Left ventricle myocardium inferior (tissue), 1 donor: ENCODE measurements at regions not wholly inside any gene's neighbourhood (a gene's known extent, or its start where the extent isn't known, plus 50 kb on each side); places are given as distances from the start of the nearest gene placed in this dataset.
"Not testable (repeated sequence)": the region's sequence is repeated elsewhere in the genome, so short reads cannot be mapped to it uniquely, and the experiment has no call there.

Experiments
- DNase-seq: peaks from one replicate; pipeline ENCODE4 v3.0.0-alpha.2; 2020
- H3K27ac ChIP-seq: fragments of 200-600 bp; replicated peaks from 2 replicates; pipeline ENCODE4 v1.8.0; 2021
- H3K27me3 ChIP-seq: fragments of 200-600 bp; 2 replicates; pipeline ENCODE4 v1.8.0; 2021; ENCODE audit warnings: low read depth
- H3K36me3 ChIP-seq: fragments of 200-600 bp; 2 replicates; pipeline ENCODE4 v1.8.0; 2021
- H3K4me1 ChIP-seq: fragments of 200-600 bp; 2 replicates; pipeline ENCODE4 v1.8.0; 2021
- H3K4me3 ChIP-seq: fragments of 200-600 bp; 2 replicates; pipeline ENCODE4 v1.8.0; 2021; ENCODE audit warnings: mild to moderate bottlenecking, moderate library complexity
- H3K9me3 ChIP-seq: fragments of 200-600 bp; replicated peaks from 2 replicates; pipeline ENCODE4 v1.8.0; 2021
- intact Hi-C: fragments of 100-400 bp; cut with micrococcal nuclease; formaldehyde crosslinking; loops from one replicate; pipeline ENCODE4 v1.11.0; 2022
- TF ChIP-seq, protein P1 (sequence below): fragments of 200-600 bp; IDR thresholded peaks from 2 replicates; pipeline ENCODE4 v1.8.0; 2021; ENCODE audit warnings: antibody characterized with exemption, mild to moderate bottlenecking, borderline replicate concordance
- donor health status: DM: no; HTN: yes; CAD: no; lungs with severe emphysema.

DNA sequence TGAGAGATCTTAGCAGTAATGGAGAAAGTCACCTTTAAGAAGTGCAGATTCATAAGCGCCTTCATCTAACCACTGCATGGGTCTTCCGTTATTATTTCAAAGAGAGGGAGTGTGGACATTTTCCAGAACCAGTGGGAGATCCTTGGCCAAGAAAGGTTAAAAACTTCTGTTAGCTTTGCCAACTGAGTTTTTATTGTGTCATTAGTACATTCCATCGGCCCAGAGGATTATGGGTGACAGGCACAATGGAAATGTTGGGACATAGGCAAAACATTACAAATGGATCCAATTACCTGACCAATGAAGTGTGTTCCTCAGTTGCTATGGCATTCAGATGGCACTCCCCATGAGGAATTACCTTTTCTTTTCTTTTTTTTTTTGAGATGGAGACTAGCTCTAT is 115.5 kb downstream of the PPIAL4G start:
- TF ChIP-seq, protein P1, sequence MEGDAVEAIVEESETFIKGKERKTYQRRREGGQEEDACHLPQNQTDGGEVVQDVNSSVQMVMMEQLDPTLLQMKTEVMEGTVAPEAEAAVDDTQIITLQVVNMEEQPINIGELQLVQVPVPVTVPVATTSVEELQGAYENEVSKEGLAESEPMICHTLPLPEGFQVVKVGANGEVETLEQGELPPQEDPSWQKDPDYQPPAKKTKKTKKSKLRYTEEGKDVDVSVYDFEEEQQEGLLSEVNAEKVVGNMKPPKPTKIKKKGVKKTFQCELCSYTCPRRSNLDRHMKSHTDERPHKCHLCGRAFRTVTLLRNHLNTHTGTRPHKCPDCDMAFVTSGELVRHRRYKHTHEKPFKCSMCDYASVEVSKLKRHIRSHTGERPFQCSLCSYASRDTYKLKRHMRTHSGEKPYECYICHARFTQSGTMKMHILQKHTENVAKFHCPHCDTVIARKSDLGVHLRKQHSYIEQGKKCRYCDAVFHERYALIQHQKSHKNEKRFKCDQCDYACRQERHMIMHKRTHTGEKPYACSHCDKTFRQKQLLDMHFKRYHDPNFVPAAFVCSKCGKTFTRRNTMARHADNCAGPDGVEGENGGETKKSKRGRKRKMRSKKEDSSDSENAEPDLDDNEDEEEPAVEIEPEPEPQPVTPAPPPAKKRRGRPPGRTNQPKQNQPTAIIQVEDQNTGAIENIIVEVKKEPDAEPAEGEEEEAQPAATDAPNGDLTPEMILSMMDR = no peak
- H3K27ac ChIP-seq = no peak overlapping the region
- no peak for DNase-seq
- intact Hi-C loops = no loop called here
- no peaks in the 10 kb centered on the region for H3K4me1 ChIP-seq
- no peaks in the 10 kb centered on the region for H3K36me3 ChIP-seq
- peaks cover 73% of the 10 kb centered on the region for H3K27me3 ChIP-seq
- no peaks in the 10 kb centered on the region for H3K9me3 ChIP-seq
- no peak overlapping the region for H3K4me3 ChIP-seq

DNA sequence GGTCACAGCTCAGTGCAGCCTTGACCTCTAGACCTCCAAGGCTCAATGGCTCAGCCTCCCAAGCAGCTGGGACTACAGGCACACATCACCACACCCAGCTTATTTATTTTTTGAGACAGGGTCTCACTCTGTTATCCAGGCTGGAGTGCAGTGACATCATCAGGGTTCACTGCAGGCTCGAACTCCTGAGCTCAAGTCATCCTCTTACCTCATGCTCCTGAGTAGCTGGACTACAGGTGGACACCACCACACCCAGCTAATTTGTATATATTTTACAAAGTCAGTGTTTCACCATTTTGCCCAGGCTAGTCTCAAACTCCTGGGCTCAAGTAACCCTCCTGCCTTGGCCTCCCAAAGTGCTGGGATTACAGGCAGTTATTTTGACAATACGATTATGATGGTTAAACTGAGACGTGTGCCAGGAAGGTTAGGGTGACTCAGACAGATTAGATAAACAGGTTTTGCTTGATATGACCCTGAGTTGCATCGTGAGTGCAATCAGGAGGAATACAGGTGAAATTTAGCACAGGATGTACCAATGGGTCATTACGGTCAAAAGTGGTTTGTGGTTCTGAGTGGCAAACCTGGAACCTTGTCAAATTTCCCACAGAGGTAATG is 116.9 kb downstream of the PPIAL4G start:
- H3K9me3 ChIP-seq, H3K4me3 ChIP-seq, H3K27ac ChIP-seq, H3K36me3 ChIP-seq, intact Hi-C loops, DNase-seq: not testable (repeated sequence)
- peaks cover 12% of the 10 kb centered on the region for H3K4me1 ChIP-seq
- H3K27me3 ChIP-seq = peaks cover 80% of the 10 kb centered on the region

DNA sequence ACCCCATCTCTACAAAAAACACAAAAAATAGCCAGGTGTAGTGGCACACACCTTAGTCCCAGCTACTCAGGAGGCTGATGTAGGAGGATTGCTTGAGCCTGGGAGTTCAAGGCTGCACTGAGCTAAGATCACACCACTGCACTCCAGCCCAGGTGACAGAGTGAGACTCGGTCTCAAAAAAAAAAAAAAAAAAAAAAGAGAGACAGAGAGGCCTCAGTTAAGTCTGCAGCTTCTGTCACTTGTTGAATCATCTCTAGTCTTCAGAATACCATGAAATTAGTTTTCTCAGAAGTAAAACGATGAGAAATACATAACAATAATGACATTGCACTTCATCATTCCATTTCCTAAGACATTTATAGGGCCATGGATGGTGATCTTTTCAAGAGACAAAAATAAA is 118.0 kb downstream of the PPIAL4G start:
- H3K27me3 ChIP-seq = peaks cover 80% of the 10 kb centered on the region
- peaks cover 14% of the 10 kb centered on the region for H3K4me1 ChIP-seq
- H3K4me3 ChIP-seq, DNase-seq, intact Hi-C loops, H3K9me3 ChIP-seq, H3K27ac ChIP-seq, H3K36me3 ChIP-seq: not testable (repeated sequence)

DNA sequence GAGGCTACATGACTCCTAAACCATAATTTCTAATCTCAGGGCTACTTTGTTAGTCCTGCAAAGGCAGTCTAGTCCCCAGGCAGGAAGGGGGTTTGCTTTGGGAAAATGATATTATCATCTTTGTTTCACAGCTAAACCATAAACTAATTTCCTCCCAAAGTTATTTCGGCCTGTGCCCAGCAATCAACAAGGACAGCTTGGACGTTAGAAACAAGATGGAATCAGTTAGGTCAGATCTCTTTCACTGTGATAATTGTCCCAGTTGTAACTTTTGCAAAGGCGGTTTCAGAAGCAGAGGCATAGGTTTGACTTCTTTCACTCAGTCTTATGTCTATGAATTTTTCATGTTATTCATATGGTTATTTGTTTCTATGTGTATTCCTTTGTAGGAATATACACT is 119.1 kb downstream of the PPIAL4G start:
- intact Hi-C loops, H3K27ac ChIP-seq, H3K4me3 ChIP-seq, H3K36me3 ChIP-seq, DNase-seq, H3K9me3 ChIP-seq: not testable (repeated sequence)
- Histone ChIP-seq H3K4me1 (peaks cover 14% of the 10 kb centered on the region), H3K27me3 (peaks cover 83% of the 10 kb centered on the region)

DNA sequence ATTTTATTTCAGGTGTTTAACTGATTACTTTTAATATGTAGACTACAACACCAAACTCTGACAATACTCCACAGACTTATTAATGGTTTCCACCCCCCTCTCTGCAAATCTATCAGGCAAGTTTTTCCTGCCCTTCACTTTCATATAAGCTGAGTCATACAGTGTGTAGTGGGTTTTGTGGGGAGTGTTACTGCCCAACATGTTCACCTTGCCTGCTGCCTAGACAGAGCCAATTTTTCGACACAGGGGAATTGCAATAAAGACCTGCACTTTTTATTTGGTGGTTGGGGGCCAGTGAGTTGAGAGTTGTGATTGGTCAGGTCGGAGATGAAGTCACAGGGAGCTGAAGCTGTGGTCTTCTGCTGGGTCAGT is 119.7 kb downstream of the PPIAL4G start:
- Histone ChIP-seq H3K36me3 (no peaks in the 10 kb centered on the region), H3K4me1 (peaks cover 14% of the 10 kb centered on the region), H3K4me3 (no peak overlapping the region), H3K27me3 (peaks cover 86% of the 10 kb centered on the region), H3K27ac (no peak overlapping the region), H3K9me3 (no peaks in the 10 kb centered on the region)
- TF ChIP-seq, protein P1 = no peak
- DNase-seq = no peak
- intact Hi-C loops = no loop called here

DNA sequence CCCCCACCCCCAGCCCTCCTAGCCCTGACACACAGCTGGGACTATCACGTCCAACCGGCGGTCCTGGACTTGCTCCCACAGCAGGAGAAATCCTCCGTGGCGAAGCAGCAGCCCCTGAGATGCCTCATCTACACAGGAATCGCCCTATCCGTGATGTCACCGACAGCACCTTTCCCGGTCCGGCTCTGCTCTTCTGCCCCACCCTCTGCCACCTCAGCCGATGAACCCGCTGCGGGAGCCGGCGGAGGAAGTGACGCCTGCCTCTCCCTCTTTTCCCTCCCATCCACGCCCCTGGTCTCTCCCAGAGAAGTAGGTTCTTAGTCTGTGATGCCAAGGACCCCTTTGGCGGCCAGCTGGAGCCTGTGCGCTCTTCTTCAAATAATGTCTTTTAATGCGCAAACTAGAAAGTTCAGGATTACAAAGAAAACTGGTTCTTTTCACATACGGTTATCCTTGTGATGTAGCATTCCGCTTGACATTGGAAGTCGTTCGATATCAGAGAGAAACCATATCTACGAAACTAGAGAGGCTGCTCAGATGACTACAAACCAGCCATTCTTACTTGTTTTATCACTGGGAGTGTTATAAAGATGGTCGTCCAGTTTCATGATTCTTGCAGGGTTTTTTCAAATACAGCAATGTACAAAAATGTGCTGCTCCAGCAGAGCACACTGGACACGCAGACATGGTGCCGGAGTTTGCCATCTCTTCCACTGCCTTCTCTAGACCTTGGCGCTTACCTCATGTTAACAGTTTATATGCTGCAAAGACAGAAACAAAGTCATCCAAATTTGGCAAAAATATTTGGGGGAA is 120.3 kb downstream of the PPIAL4G start:
- Histone ChIP-seq H3K27me3 (peaks cover 88% of the 10 kb centered on the region), H3K36me3 (no peaks in the 10 kb centered on the region), H3K9me3 (no peaks in the 10 kb centered on the region), H3K4me1 (peaks cover 14% of the 10 kb centered on the region), H3K27ac (no peak overlapping the region), H3K4me3 (peak overlapping the region; percentile 38)
- intact Hi-C loops = no loop called here
- no peak for DNase-seq
- TF ChIP-seq, protein P1 = no peak

DNA sequence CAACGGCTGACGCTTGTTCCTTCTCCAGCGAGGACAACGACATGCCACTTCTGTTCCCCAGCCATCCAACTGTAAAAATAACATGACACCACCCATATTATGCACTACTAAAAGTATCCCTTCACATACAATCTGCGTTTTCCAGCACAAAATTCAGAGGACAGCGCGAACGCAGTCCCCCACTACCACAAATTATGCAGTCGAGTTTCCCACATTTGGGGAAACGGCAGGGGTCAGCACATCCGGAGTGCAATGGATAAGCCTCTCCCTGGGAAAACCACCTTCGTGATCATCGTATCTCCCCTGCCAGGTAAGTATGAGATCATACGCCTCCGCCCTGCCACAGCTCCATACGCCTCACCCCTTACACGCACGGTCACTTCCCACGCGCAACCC is 120.9 kb downstream of the PPIAL4G start:
- peak overlapping the region; percentile 38 for H3K4me3 ChIP-seq
- peaks cover 14% of the 10 kb centered on the region for H3K4me1 ChIP-seq
- peaks cover 94% of the 10 kb centered on the region for H3K27me3 ChIP-seq
- no peaks in the 10 kb centered on the region for H3K36me3 ChIP-seq
- intact Hi-C loops = no loop called here
- H3K27ac ChIP-seq = no peak overlapping the region
- TF ChIP-seq, protein P1 = no peak
- no peak for DNase-seq
- no peaks in the 10 kb centered on the region for H3K9me3 ChIP-seq
